CD14-positive monocyte (primary cell): ENCODE measurements at regions not wholly inside any gene's neighbourhood (a gene's known extent, or its start where the extent isn't known, plus 50 kb on each side); places are given as distances from the start of the nearest gene placed in this dataset.

ENCODE experiments used
- DNase-seq, 3 donors: peaks; one replicate each; pipeline ENCODE4 v3.0.0-alpha.2; 2011 to 2022
- H2AFZ ChIP-seq: 2 replicates; pipeline ENCODE4 v1.6.0; 2012; ENCODE audit warnings: mild to moderate bottlenecking, low read depth, low read length, inconsistent platforms; ENCODE audit not compliant: insufficient read depth, poor library complexity, severe bottlenecking
- H3K27ac ChIP-seq, 2 donors: 1 replicate in 1 of 2; 2 replicates in 1 of 2; pipeline ENCODE4 v1.5.1; 2012 to 2013; ENCODE audit warnings: low read length in 2 of 2, control low read depth in 1 of 2, inconsistent platforms in 1 of 2, low read depth in 1 of 2, mild to moderate bottlenecking in 1 of 2
- H3K27me3 ChIP-seq, 2 donors: one replicate each; pipeline versions ENCODE4 v1.6.0 to v1.6.1; 2011 to 2013; ENCODE audit warnings: low read length in 2 of 2; ENCODE audit not compliant: control insufficient read depth in 2 of 2, insufficient read depth in 2 of 2
- H3K36me3 ChIP-seq, 2 donors: replicated peaks in 1 of 2; 1 replicate in 1 of 2; 2 replicates in 1 of 2; pipeline versions ENCODE4 v1.5.1 to v1.6.1; 2012 to 2013; ENCODE audit warnings: low read length in 2 of 2, control low read depth in 1 of 2, inconsistent platforms in 1 of 2, mild to moderate bottlenecking in 1 of 2; ENCODE audit not compliant: insufficient read depth in 2 of 2, control insufficient read depth in 1 of 2
- H3K4me1 ChIP-seq, 2 donors: 1 replicate in 1 of 2; 2 replicates in 1 of 2; pipeline versions ENCODE4 v1.5.1 to v1.6.1; 2012 to 2013; ENCODE audit warnings: low read length in 2 of 2, control low read depth in 1 of 2, inconsistent platforms in 1 of 2, mild to moderate bottlenecking in 1 of 2, moderate library complexity in 1 of 2; ENCODE audit not compliant: insufficient read depth in 2 of 2, control insufficient read depth in 1 of 2
- H3K4me2 ChIP-seq: replicated peaks from 2 replicates; pipeline ENCODE3; 2012; ENCODE audit warnings: low read length, moderate library complexity, mild to moderate bottlenecking; ENCODE audit not compliant: poor library complexity, severe bottlenecking; ENCODE audit errors: extremely low read depth
- H3K4me3 ChIP-seq, 3 experiments: fragments of 200-600 bp in 1 of 3; sonication (generic) in 1 of 3; replicated peaks in 1 of 3; 1 replicate in 2 of 3; 2 replicates in 1 of 3; pipeline ENCODE4 v1.5.1; 2011 to 2013; ENCODE audit warnings: low read length in 3 of 3, mild to moderate bottlenecking in 3 of 3, control low read depth in 2 of 3, low read depth in 2 of 3, inconsistent platforms in 1 of 3, moderate library complexity in 1 of 3
- H3K79me2 ChIP-seq: 2 replicates; pipeline ENCODE4 v1.6.0; 2012; ENCODE audit warnings: mild to moderate bottlenecking, control low read depth, inconsistent platforms, low read length, moderate library complexity; ENCODE audit not compliant: insufficient read depth
- H3K9ac ChIP-seq: 2 replicates; pipeline ENCODE4 v1.6.0; 2017; ENCODE audit warnings: low read length, mild to moderate bottlenecking; ENCODE audit not compliant: insufficient read depth, poor library complexity, severe bottlenecking
- H3K9me3 ChIP-seq, 2 donors: replicated peaks in 1 of 2; 1 replicate in 1 of 2; 2 replicates in 1 of 2; pipeline versions ENCODE4 v1.5.1 to v1.6.1; 2012 to 2013; ENCODE audit warnings: low read length in 2 of 2, control low read depth in 1 of 2; ENCODE audit not compliant: control insufficient read depth in 1 of 2, insufficient read depth in 1 of 2
- H4K20me1 ChIP-seq: 2 replicates; pipeline ENCODE4 v1.6.0; 2012; ENCODE audit warnings: mild to moderate bottlenecking, low read length, control low read depth, moderate library complexity; ENCODE audit not compliant: insufficient read depth
- H3K27ac Mint-ChIP-seq, 7 donors: one replicate each; pipeline ENCODE4 v1.8.0; 2020; ENCODE audit warnings: mild to moderate bottlenecking in 7 of 7, mixed read lengths in 7 of 7, moderate library complexity in 6 of 7, inconsistent platforms in 2 of 7
- H3K27me3 Mint-ChIP-seq, 3 donors: one replicate each; pipeline ENCODE4 v1.8.0; 2021 to 2022; ENCODE audit warnings: low read depth in 3 of 3, mild to moderate bottlenecking in 3 of 3, mixed read lengths in 3 of 3, moderate library complexity in 3 of 3, inconsistent platforms in 1 of 3
- H3K36me3 Mint-ChIP-seq, 2 donors: one replicate each; pipeline ENCODE4 v1.8.0; 2020; ENCODE audit warnings: mixed read lengths in 2 of 2, inconsistent platforms in 1 of 2, mild to moderate bottlenecking in 1 of 2
- H3K4me1 Mint-ChIP-seq: one replicate; pipeline ENCODE4 v1.8.0; 2020; ENCODE audit warnings: mild to moderate bottlenecking, mixed read lengths
- H3K4me3 Mint-ChIP-seq, 2 donors: one replicate each; pipeline ENCODE4 v1.8.0; 2020; ENCODE audit warnings: mild to moderate bottlenecking in 2 of 2, mixed read lengths in 2 of 2, moderate library complexity in 1 of 2
- H3K9me3 Mint-ChIP-seq, 7 donors: one replicate each; pipeline ENCODE4 v1.8.0; 2020 to 2022; ENCODE audit warnings: mixed read lengths in 7 of 7, mild to moderate bottlenecking in 6 of 7, moderate library complexity in 6 of 7, inconsistent platforms in 2 of 7
- CTCF ChIP-seq: fragments of 200-600 bp; IDR thresholded peaks from one replicate; pipeline ENCODE4 v1.8.0; 2022; ENCODE audit warnings: antibody characterized with exemption, mild to moderate bottlenecking
- WGBS: methylation state at CpG from one replicate; pipeline ENCODE4 v1.1.5; 2013; ENCODE audit warnings: missing lambda C conversion rate; ENCODE audit not compliant: insufficient coverage; 5-methylcytosine and 5-hydroxymethylcytosine counted together
- intact Hi-C, 2 donors: fragments of 100-400 bp; cut with micrococcal nuclease; formaldehyde crosslinking; loops; one replicate each; pipeline versions ENCODE4 v1.15.0 to v1.15.1; 2023

DNA sequence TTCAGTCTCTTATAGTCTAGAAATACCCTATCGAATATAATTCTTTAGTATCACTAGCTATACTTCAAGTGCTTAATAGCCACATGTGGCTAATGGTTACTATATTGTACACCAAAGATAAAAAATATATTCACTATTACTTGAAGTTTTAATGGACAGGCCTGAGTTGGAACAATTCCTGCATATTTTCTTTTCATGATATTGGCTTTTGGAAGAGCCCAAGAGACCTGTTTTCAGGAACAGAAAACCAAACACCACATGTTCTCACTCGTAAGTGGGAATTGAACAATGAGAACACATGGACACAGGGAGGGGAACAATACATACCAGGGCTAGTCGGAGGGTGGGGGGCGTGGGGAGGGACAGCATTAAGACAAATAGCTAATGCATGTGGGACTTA is 334.4 kb upstream of the TRIB2 start:
- no peak overlapping the region for H3K9ac ChIP-seq
- H3K4me3 ChIP-seq = no peak overlapping the region
- TF ChIP-seq CTCF = no peak
- H3K79me2 ChIP-seq = no peaks in the 10 kb centered on the region
- no peaks in the 10 kb centered on the region for H3K36me3 ChIP-seq
- Mint-ChIP-seq H3K4me1 (peaks cover 4% of the 10 kb centered on the region), H3K27me3 (no peaks in the 10 kb centered on the region), H3K9me3 (peaks cover 0 to 9% (median 0%) of the 10 kb centered on the region in 7 donors), H3K4me3 (no peak overlapping the region), H3K27ac (no peak overlapping the region), H3K36me3 (no peaks in the 10 kb centered on the region)
- H3K27me3 ChIP-seq = no peaks in the 10 kb centered on the region
- DNase-seq = no peak
- H3K4me1 ChIP-seq = no peaks in the 10 kb centered on the region
- H4K20me1 ChIP-seq = no peaks in the 10 kb centered on the region
- WGBS = 90% methylated on average over 2 of the region's 4 CpGs
- H3K27ac ChIP-seq = no peak overlapping the region
- H3K9me3 ChIP-seq = no peaks in the 10 kb centered on the region
- intact Hi-C loops = no loop called here
- no peak overlapping the region for H2AFZ ChIP-seq
- no peak overlapping the region for H3K4me2 ChIP-seq

- Histone ChIP-seq H2AFZ (no peak overlapping the region), H3K9ac (no peak overlapping the region), H3K4me3 (no peak overlapping the region), H3K4me2 (no peak overlapping the region), H3K27ac (no peak overlapping the region), H4K20me1 (no peaks in the 10 kb centered on the region), H3K9me3 (no peaks in the 10 kb centered on the region), H3K36me3 (no peaks in the 10 kb centered on the region), H3K4me1 (no peaks in the 10 kb centered on the region), H3K79me2 (no peaks in the 10 kb centered on the region), H3K27me3 (no peaks in the 10 kb centered on the region)
- peaks cover 2 to 7% (median 3%) of the 10 kb centered on the region in 3 donors for H3K27me3 Mint-ChIP-seq
- H3K9me3 Mint-ChIP-seq = peaks cover 0 to 5% (median 0%) of the 10 kb centered on the region in 7 donors
- no peak overlapping the region for H3K4me3 Mint-ChIP-seq
- TF ChIP-seq CTCF = no peak
- H3K4me1 Mint-ChIP-seq = no peaks in the 10 kb centered on the region
- H3K27ac Mint-ChIP-seq = no peak overlapping the region
- 90% methylated on average over 3 of the region's 9 CpGs for WGBS
- intact Hi-C loops = no loop called here
- no peak for DNase-seq
- no peaks in the 10 kb centered on the region for H3K36me3 Mint-ChIP-seq
Observed at GRCh38 chr2:12389344-12390045, 327.2 kb upstream of the TRIB2 start.
